H9 (cell line): ENCODE measurements at regions not wholly inside any gene's neighbourhood (a gene's known extent, or its start where the extent isn't known, plus 50 kb on each side); places are given as distances from the start of the nearest gene placed in this dataset.

Experiments used
- DNase-seq: peaks from one replicate; pipeline ENCODE4 v3.0.0-alpha.2; 2017
- H2AFZ ChIP-seq: one replicate; pipeline ENCODE4 v1.6.1; 2013; ENCODE audit warnings: mild to moderate bottlenecking, low read length, control low read depth, moderate library complexity
- H2AK5ac ChIP-seq: 2 replicates; pipeline ENCODE4 v1.6.1; 2013; ENCODE audit warnings: low read length, control low read depth, mixed read lengths; ENCODE audit not compliant: insufficient read length
- H2BK120ac ChIP-seq: one replicate; pipeline ENCODE4 v1.6.1; 2013; ENCODE audit warnings: low read depth, mild to moderate bottlenecking, low read length, control low read depth, inconsistent platforms; ENCODE audit not compliant: poor library complexity, severe bottlenecking
- H2BK12ac ChIP-seq: 2 replicates; pipeline ENCODE4 v1.6.1; 2013; ENCODE audit warnings: low read length, control low read depth, mixed read lengths, low read depth; ENCODE audit not compliant: insufficient read length
- H2BK15ac ChIP-seq: 2 replicates; pipeline ENCODE4 v1.6.1; 2013; ENCODE audit warnings: low read depth, low read length, control low read depth
- H2BK20ac ChIP-seq: one replicate; pipeline ENCODE4 v1.6.1; 2013; ENCODE audit warnings: low read depth, mild to moderate bottlenecking, low read length, control low read depth, inconsistent platforms; ENCODE audit not compliant: poor library complexity, severe bottlenecking
- H2BK5ac ChIP-seq: 2 replicates; pipeline ENCODE4 v1.6.1; 2013; ENCODE audit warnings: low read length, control low read depth, mixed read lengths; ENCODE audit not compliant: insufficient read length
- H3K14ac ChIP-seq: 2 replicates; pipeline ENCODE4 v1.6.1; 2013; ENCODE audit warnings: low read length, control low read depth; ENCODE audit not compliant: insufficient read depth
- H3K18ac ChIP-seq: 2 replicates; pipeline ENCODE4 v1.6.1; 2013; ENCODE audit warnings: low read depth, mild to moderate bottlenecking, mixed read lengths, low read length, control low read depth; ENCODE audit not compliant: insufficient read length
- H3K23ac ChIP-seq: 2 replicates; pipeline ENCODE4 v1.6.1; 2013; ENCODE audit warnings: low read length, control low read depth, mixed read lengths, low read depth; ENCODE audit not compliant: insufficient read length
- H3K23me2 ChIP-seq: 2 replicates; pipeline ENCODE4 v1.6.1; 2013; ENCODE audit warnings: low read depth, mild to moderate bottlenecking, mixed read lengths, low read length, control low read depth; ENCODE audit not compliant: insufficient read length, poor library complexity, severe bottlenecking
- H3K27ac ChIP-seq: 2 replicates; pipeline ENCODE4 v1.5.1; 2013; ENCODE audit warnings: low read length, control low read depth, mixed read lengths, low read depth; ENCODE audit not compliant: insufficient read length
- H3K27me3 ChIP-seq: 2 replicates; pipeline ENCODE4 v1.6.1; 2013; ENCODE audit warnings: low read length, control low read depth, inconsistent platforms; ENCODE audit not compliant: insufficient read depth
- H3K4ac ChIP-seq: 2 replicates; pipeline ENCODE4 v1.6.1; 2013; ENCODE audit warnings: low read depth, mild to moderate bottlenecking, control low read depth, inconsistent platforms, low read length, moderate library complexity
- H3K4me1 ChIP-seq: 2 replicates; pipeline ENCODE4 v1.6.1; 2013; ENCODE audit warnings: low read length, control low read depth, inconsistent platforms; ENCODE audit not compliant: insufficient read depth
- H3K4me2 ChIP-seq: 2 replicates; pipeline ENCODE4 v1.6.1; 2013; ENCODE audit warnings: low read length, control low read depth, mixed read lengths; ENCODE audit not compliant: insufficient read length, insufficient read depth
- H3K56ac ChIP-seq: 2 replicates; pipeline ENCODE4 v1.6.1; 2013; ENCODE audit warnings: low read depth, mild to moderate bottlenecking, mixed read lengths, low read length, control low read depth; ENCODE audit not compliant: insufficient read length
- H3K79me1 ChIP-seq: 2 replicates; pipeline ENCODE4 v1.6.1; 2013; ENCODE audit warnings: low read depth, mild to moderate bottlenecking, moderate library complexity, low read length, control low read depth, inconsistent platforms; ENCODE audit not compliant: insufficient read depth, poor library complexity, severe bottlenecking
- H3K79me2 ChIP-seq: 2 replicates; pipeline ENCODE4 v1.6.1; 2013; ENCODE audit warnings: low read length, control low read depth, inconsistent platforms; ENCODE audit not compliant: insufficient read depth
- H3K9ac ChIP-seq: 2 replicates; pipeline ENCODE4 v1.6.1; 2013; ENCODE audit warnings: low read length, control low read depth, mixed read lengths; ENCODE audit not compliant: insufficient read length; ENCODE audit errors: extremely low read depth
- H3K9me3 ChIP-seq: one replicate; pipeline ENCODE4 v1.6.1; 2013; ENCODE audit warnings: low read depth, low read length, inconsistent platforms; ENCODE audit not compliant: control insufficient read depth
- H3T11ph ChIP-seq: one replicate; pipeline ENCODE4 v1.6.1; 2013; ENCODE audit warnings: mild to moderate bottlenecking, low read length, control low read depth, inconsistent platforms
- H4K20me1 ChIP-seq: one replicate; pipeline ENCODE4 v1.6.1; 2013; ENCODE audit not compliant: control insufficient read depth, insufficient read length, insufficient read depth
- H4K5ac ChIP-seq: 2 replicates; pipeline ENCODE4 v1.6.1; 2013; ENCODE audit warnings: low read depth, mild to moderate bottlenecking, mixed read lengths, low read length, control low read depth; ENCODE audit not compliant: insufficient read length
- H4K8ac ChIP-seq: replicated peaks from 2 replicates; pipeline ENCODE4 v1.6.1; 2013; ENCODE audit warnings: low read length, control low read depth, mixed read lengths, low read depth; ENCODE audit not compliant: insufficient read length
- H4K91ac ChIP-seq: 2 replicates; pipeline ENCODE4 v1.6.1; 2013; ENCODE audit warnings: low read depth, mild to moderate bottlenecking, moderate library complexity, mixed read lengths, low read length, control low read depth; ENCODE audit not compliant: insufficient read length
- H3K27ac Mint-ChIP-seq, 3 experiments: 2 replicates in 2 of 3; 3 replicates in 1 of 3; pipeline ENCODE4 v1.8.0; 2020 to 2021; ENCODE audit warnings: mixed read lengths in 3 of 3, mild to moderate bottlenecking in 1 of 3, moderate library complexity in 1 of 3
- H3K27me3 Mint-ChIP-seq: 2 replicates; pipeline ENCODE4 v1.8.0; 2021; ENCODE audit warnings: low read depth, mild to moderate bottlenecking, moderate library complexity, mixed read lengths
- H3K36me3 Mint-ChIP-seq, 3 experiments: 2 replicates in 2 of 3; 3 replicates in 1 of 3; pipeline ENCODE4 v1.8.0; 2020 to 2021; ENCODE audit warnings: low read depth in 3 of 3, mixed read lengths in 3 of 3; ENCODE audit not compliant: insufficient read depth in 1 of 3
- H3K4me1 Mint-ChIP-seq, 2 experiments: 2 replicates each; pipeline ENCODE4 v1.8.0; 2020; ENCODE audit warnings: mixed read lengths in 2 of 2
- H3K4me3 Mint-ChIP-seq, 2 experiments: 2 replicates in 1 of 2; 3 replicates in 1 of 2; pipeline ENCODE4 v1.8.0; 2020 to 2021; ENCODE audit warnings: mild to moderate bottlenecking in 2 of 2, mixed read lengths in 2 of 2, moderate library complexity in 1 of 2
- H3K9me3 Mint-ChIP-seq, 2 experiments: 2 replicates in 1 of 2; 3 replicates in 1 of 2; pipeline ENCODE4 v1.8.0; 2020; ENCODE audit warnings: mild to moderate bottlenecking in 2 of 2, mixed read lengths in 2 of 2, moderate library complexity in 1 of 2
- CTCF ChIP-seq: fragments of 200-600 bp; sonication (generic); conservative IDR thresholded peaks from 3 replicates; pipeline ENCODE4 v1.8.0; 2021; ENCODE audit warnings: antibody characterized with exemption, mild to moderate bottlenecking
- WGBS: extraction: QIAGEN DNeasy Blood & Tissue Kit; methylation state at CpG from one replicate; pipeline ENCODE4 v1.1.7; 2013; ENCODE audit warnings: missing lambda C conversion rate, low lambda C conversion rate, mixed read lengths; ENCODE audit not compliant: insufficient read length; ENCODE audit errors: extremely low coverage; 5-methylcytosine and 5-hydroxymethylcytosine counted together

- no peak overlapping the region for H3K4me3 Mint-ChIP-seq
- Histone ChIP-seq H3K4ac (no peak overlapping the region), H3K27me3 (no peaks in the 10 kb centered on the region), H3K9ac (no peak overlapping the region), H2BK120ac (no peak overlapping the region), H2BK5ac (no peak overlapping the region), H3K79me1 (no peaks in the 10 kb centered on the region), H3K9me3 (no peaks in the 10 kb centered on the region), H3K56ac (no peak overlapping the region), H4K20me1 (no peaks in the 10 kb centered on the region), H3K27ac (no peak overlapping the region), H2BK20ac (no peak overlapping the region), H3K4me1 (no peaks in the 10 kb centered on the region), H2BK15ac (no peak overlapping the region), H2BK12ac (no peak overlapping the region), H2AFZ (no peak overlapping the region), H3K23me2 (no peaks in the 10 kb centered on the region), H3K18ac (no peak overlapping the region), H2AK5ac (no peak overlapping the region), H3K23ac (no peak overlapping the region), H4K5ac (no peak overlapping the region), H4K91ac (no peak overlapping the region), H3K79me2 (no peaks in the 10 kb centered on the region), H3T11ph (no peak overlapping the region), H3K14ac (no peak overlapping the region), H3K4me2 (no peak overlapping the region), H4K8ac (no peak overlapping the region)
- H3K4me1 Mint-ChIP-seq: no peaks in the 10 kb centered on the region
- no peak for DNase-seq
- 0 out of 2 replicates have a peak, but pooled peaks cover 2% of the 10 kb centered on the region for H3K27me3 Mint-ChIP-seq
- no peak overlapping the region for H3K27ac Mint-ChIP-seq
- TF ChIP-seq CTCF: no peak
- peaks cover 10 to 12% of the 10 kb centered on the region in 2 experiments for H3K9me3 Mint-ChIP-seq
- no CpG with 5 or more reads among the region's 2 CpGs for WGBS
- H3K36me3 Mint-ChIP-seq: peaks cover 0 to 7% (median 5%) of the 10 kb centered on the region in 3 experiments; a peak in 3 of 7 replicates
Measured at GRCh38 chr2:129404000-129404685, 575.3 kb upstream of the RAB6C start.
